ENCODE measurements at regions not wholly inside any gene's neighbourhood (a gene's known extent, or its start where the extent isn't known, plus 50 kb on each side); places are given as distances from the start of the nearest gene placed in this dataset.

- TF ChIP-seq SIN3A (IDR thresholded peaks at IDR 0.05; ENCODE audit: borderline replicate concordance, insufficient read depth, low read length) (no peak), POLR2AphosphoS5 (IDR thresholded peaks at IDR 0.05; ENCODE audit: low read depth, low read length) (no peak), TAF1 (IDR thresholded peaks at IDR 0.05; ENCODE audit: borderline replicate concordance, insufficient read depth, low read length) (no peak)
Observed at GRCh38 chr12:124707316-124707715, 139.9 kb upstream of the NCOR2 start.
